Lung (tissue), 11 donors: ENCODE measurements at regions not wholly inside any gene's neighbourhood (a gene's known extent, or its start where the extent isn't known, plus 50 kb on each side); places are given as distances from the start of the nearest gene placed in this dataset.
"Not testable (repeated sequence)": the region's sequence is repeated elsewhere in the genome, so short reads cannot be mapped to it uniquely, and the experiment has no call there.

Experiments
- ATAC-seq: fragments of 200-7000 bp; cut with Tn5 transposase; one replicate; pipeline ENCODE4 v1.9.1; 2020; ENCODE audit warnings: moderate number of reproducible peaks; ENCODE audit not compliant: insufficient read depth, low FRiP score
- DNase-seq, 3 donors: peaks; one replicate each; pipeline ENCODE4 v3.0.0-alpha.2; 2013 to 2017
- H3K27ac ChIP-seq, 2 donors: one replicate each; pipeline ENCODE4 v1.5.1; 2013; ENCODE audit warnings: mild to moderate bottlenecking in 2 of 2, moderate library complexity in 2 of 2, control low read depth in 1 of 2, inconsistent platforms in 1 of 2, low read depth in 1 of 2, low read length in 1 of 2
- H3K27me3 ChIP-seq, 3 donors: one replicate each; pipeline ENCODE4 v1.5.1; 2013; ENCODE audit warnings: low read length in 2 of 3; ENCODE audit not compliant: control insufficient read depth in 3 of 3, insufficient read depth in 3 of 3
- H3K36me3 ChIP-seq, 4 donors: one replicate each; pipeline ENCODE4 v1.5.1; 2013; ENCODE audit warnings: low read length in 4 of 4, mild to moderate bottlenecking in 1 of 4, moderate library complexity in 1 of 4; ENCODE audit not compliant: control insufficient read depth in 4 of 4, insufficient read depth in 4 of 4
- H3K4me1 ChIP-seq, 5 donors: one replicate each; pipeline ENCODE4 v1.5.1; 2013; ENCODE audit warnings: low read length in 5 of 5, mild to moderate bottlenecking in 2 of 5, moderate library complexity in 1 of 5; ENCODE audit not compliant: control insufficient read depth in 5 of 5, insufficient read depth in 5 of 5
- H3K4me3 ChIP-seq: one replicate; pipeline ENCODE4 v1.5.1; 2013; ENCODE audit warnings: mild to moderate bottlenecking, control low read depth, moderate library complexity
- H3K9ac ChIP-seq, 2 donors: one replicate each; pipeline ENCODE4 v1.5.1; 2013; ENCODE audit warnings: low read length in 2 of 2, control low read depth in 1 of 2; ENCODE audit not compliant: insufficient read depth in 1 of 2
- H3K9me3 ChIP-seq, 4 donors: one replicate each; pipeline ENCODE4 v1.5.1; 2013; ENCODE audit warnings: low read length in 3 of 4, mild to moderate bottlenecking in 1 of 4, moderate library complexity in 1 of 4; ENCODE audit not compliant: control insufficient read depth in 4 of 4, insufficient read depth in 3 of 4
- WGBS, 2 donors: extraction: QIAGEN DNeasy Blood & Tissue Kit; methylation state at CpG; one replicate each; pipeline ENCODE4 v1.1.7; 2013; 5-methylcytosine and 5-hydroxymethylcytosine counted together
- TF ChIP-seq, protein P1 (sequence below): IDR thresholded peaks from 2 replicates; pipeline ENCODE4 v1.5.1; 2012; ENCODE audit warnings: mild to moderate bottlenecking; ENCODE audit errors: control extremely low read depth, extremely low read depth
- donor health status: control.
- donor health status: control.
- donor health status: Bipolar disorder and iron deficiency.
- donor health status: healthy.
- donor health status: DM: yes; HTN: yes; CAD: no.

DNA sequence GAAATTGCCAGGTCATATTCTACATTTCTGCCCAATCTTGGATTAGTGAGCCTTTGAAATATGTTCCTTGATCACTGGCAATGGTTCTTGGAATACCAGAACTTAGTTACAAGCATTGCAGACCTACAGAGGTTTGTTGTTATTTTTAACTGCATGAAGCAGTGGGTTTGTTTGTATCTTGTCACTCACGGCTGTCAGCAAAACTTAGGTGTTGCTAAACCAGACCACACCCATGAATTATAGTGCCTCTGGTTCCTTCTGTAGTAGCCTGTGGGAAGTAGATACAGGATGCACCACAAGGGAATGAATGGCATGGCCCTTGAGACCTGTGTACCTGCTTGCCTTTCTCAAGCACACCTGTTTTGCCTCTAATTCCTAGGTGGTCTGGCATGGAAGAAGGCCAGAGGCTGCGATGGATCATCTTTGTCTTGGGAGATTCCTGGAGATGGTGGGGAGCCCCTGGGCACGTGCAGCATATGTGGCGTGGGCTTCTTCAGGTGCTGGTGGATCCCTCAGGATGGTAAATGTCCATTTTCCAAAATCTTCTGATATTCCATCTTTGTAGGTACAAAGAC is 138.8 kb downstream of the SNRPN start:
- no peak for ATAC-seq
- Histone ChIP-seq H3K4me3 (no peak overlapping the region), H3K9me3 (peaks cover 2 to 70% (median 30%) of the 10 kb centered on the region in 4 donors), H3K4me1 (no peaks in the 10 kb centered on the region), H3K27ac (no peak overlapping the region), H3K27me3 (no peaks in the 10 kb centered on the region), H3K9ac (no peak overlapping the region), H3K36me3 (peaks cover 32 to 46% (median 42%) of the 10 kb centered on the region in 4 donors)
- DNase-seq: no peak
- 74 to 83% methylated on average over 4 of the region's 4 CpGs for WGBS, 2 donors
- TF ChIP-seq, protein P1, sequence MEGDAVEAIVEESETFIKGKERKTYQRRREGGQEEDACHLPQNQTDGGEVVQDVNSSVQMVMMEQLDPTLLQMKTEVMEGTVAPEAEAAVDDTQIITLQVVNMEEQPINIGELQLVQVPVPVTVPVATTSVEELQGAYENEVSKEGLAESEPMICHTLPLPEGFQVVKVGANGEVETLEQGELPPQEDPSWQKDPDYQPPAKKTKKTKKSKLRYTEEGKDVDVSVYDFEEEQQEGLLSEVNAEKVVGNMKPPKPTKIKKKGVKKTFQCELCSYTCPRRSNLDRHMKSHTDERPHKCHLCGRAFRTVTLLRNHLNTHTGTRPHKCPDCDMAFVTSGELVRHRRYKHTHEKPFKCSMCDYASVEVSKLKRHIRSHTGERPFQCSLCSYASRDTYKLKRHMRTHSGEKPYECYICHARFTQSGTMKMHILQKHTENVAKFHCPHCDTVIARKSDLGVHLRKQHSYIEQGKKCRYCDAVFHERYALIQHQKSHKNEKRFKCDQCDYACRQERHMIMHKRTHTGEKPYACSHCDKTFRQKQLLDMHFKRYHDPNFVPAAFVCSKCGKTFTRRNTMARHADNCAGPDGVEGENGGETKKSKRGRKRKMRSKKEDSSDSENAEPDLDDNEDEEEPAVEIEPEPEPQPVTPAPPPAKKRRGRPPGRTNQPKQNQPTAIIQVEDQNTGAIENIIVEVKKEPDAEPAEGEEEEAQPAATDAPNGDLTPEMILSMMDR: no peak

DNA sequence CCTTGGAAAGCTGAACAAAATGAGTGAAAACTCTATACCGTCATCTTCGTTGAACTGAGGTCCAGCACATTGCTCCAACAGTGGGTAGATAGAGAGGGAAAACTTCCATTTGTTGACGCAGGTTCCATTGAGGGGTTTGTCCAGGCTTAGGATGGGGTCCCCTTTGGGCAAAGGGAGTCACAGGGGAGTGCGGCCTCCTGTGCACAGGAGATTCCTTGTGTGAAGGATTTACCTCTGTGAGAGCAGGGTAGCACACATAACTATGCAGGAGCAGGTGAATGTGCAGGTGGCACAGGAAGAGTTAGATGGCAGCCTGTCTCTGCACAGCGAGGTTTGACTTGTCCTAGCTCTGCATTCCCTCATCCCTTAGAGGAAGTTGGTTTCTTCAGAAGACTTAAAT is 139.3 kb downstream of the SNRPN start:
- TF ChIP-seq, protein P1: no peak
- Histone ChIP-seq H3K27me3 (no peaks in the 10 kb centered on the region), H3K9me3 (peaks cover 2 to 65% (median 30%) of the 10 kb centered on the region in 4 donors), H3K9ac (no peak overlapping the region), H3K4me3 (no peak overlapping the region), H3K36me3 (peaks cover 32 to 45% (median 43%) of the 10 kb centered on the region in 4 donors), H3K27ac (no peak overlapping the region), H3K4me1 (no peaks in the 10 kb centered on the region)
- no peak for DNase-seq
- 87 to 91% methylated on average over 5 of the region's 5 CpGs for WGBS, 2 donors
- no peak for ATAC-seq

DNA sequence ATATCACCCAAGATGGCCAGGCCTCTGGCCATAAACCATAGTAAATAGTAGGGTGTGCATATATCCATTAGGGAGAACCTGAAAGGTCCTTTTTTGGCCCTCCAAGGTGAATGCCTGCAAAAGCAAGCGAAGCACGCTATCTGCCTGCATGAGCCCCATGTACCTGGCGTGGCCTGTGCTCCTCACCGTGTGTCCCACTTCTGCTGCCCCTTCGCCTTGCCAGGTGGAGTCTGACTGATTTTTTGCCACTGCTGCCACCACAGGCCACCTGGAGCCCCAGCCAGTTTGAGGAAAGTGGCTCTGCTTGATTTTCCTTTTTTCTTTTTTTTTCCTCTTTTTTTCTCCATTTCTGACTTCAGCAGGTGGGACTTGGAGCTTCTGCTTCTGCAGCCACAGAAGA is 139.7 kb downstream of the SNRPN start:
- 88 to 93% methylated on average over 5 of the region's 5 CpGs for WGBS, 2 donors
- ATAC-seq: no peak
- TF ChIP-seq, protein P1: no peak
- Histone ChIP-seq H3K36me3 (peaks cover 32 to 46% (median 44%) of the 10 kb centered on the region in 4 donors), H3K4me3 (no peak overlapping the region), H3K4me1 (no peaks in the 10 kb centered on the region), H3K9me3 (peaks cover 2 to 65% (median 28%) of the 10 kb centered on the region in 4 donors), H3K27ac (no peak overlapping the region), H3K27me3 (no peaks in the 10 kb centered on the region), H3K9ac (no peak overlapping the region)
- DNase-seq: no peak

DNA sequence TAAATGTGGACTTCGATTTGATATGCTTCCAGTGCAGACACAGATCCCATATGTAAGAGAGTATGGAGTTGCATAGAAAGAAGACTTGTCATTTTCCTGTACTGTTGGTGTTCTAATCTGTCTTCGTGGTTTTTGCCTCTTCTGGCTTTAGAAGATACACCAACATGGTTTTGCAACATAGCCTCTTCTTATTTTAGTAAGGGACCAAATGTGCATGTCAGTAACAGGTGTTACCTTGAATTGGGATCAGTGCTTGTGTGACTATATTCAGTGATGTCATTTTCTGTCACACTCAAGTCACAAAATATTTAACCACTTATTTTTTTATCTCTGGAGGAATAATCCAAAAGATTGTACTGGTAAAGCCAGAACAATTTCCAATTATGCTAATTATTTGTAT is 140.4 kb downstream of the SNRPN start:
- Histone ChIP-seq H3K4me1 (no peaks in the 10 kb centered on the region), H3K27me3 (no peaks in the 10 kb centered on the region), H3K9ac (no peak overlapping the region), H3K9me3 (peaks cover 2 to 63% (median 24%) of the 10 kb centered on the region in 4 donors), H3K27ac (no peak overlapping the region), H3K36me3 (peaks cover 34 to 45% (median 41%) of the 10 kb centered on the region in 4 donors), H3K4me3 (no peak overlapping the region)
- WGBS, 2 donors: 55 to 56% methylated on average over 2 of the region's 2 CpGs
- DNase-seq (no peak), ATAC-seq (no peak)
- TF ChIP-seq, protein P1: no peak

DNA sequence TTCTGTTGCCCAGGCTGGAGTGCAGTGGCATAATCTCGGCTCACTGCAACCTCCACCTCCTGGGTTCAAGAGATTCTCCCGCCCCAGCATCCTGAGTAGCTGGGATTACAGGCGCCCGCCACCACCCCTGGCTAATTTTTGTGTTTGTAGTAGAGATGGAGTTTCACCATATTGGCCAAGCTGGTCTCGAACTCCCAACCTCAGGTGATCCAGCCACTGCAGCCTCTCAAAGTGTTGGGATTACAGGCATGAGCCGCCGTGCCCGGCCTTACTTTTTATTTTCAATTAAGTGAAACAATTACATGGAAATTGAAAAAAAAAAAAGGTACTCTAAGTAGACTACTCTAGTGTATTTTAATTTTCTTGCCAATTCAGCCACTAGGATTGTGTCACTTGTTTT is 145.2 kb downstream of the SNRPN start:
- not testable (repeated sequence) for DNase-seq, H3K4me1 ChIP-seq, H3K27me3 ChIP-seq, H3K9ac ChIP-seq, ATAC-seq, H3K27ac ChIP-seq, H3K4me3 ChIP-seq
- peaks cover 0 to 33% (median 5%) of the 10 kb centered on the region in 4 donors for H3K9me3 ChIP-seq
- H3K36me3 ChIP-seq: peaks cover 20 to 40% (median 21%) of the 10 kb centered on the region in 4 donors
- WGBS, 2 donors: 86 to 89% methylated on average over 8 of the region's 8 CpGs
